Parathyroid adenoma (tissue), 2 donors: ENCODE measurements at regions not wholly inside any gene's neighbourhood (a gene's known extent, or its start where the extent isn't known, plus 50 kb on each side); places are given as distances from the start of the nearest gene placed in this dataset.

ENCODE experiments used
- H2AFZ ChIP-seq: fragments of 300-600 bp; sonication (generic); one replicate; pipeline ENCODE4 v1.7.0; 2017; ENCODE audit warnings: antibody characterized with exemption, mild to moderate bottlenecking
- H3K27ac ChIP-seq: fragments of 300-600 bp; sonication (generic); one replicate; pipeline ENCODE4 v1.7.0; 2017
- H3K27me3 ChIP-seq: fragments of 300-600 bp; sonication (generic); one replicate; pipeline ENCODE4 v1.7.0; 2017; ENCODE audit warnings: low read length; ENCODE audit not compliant: control insufficient read depth, insufficient read depth
- H3K36me3 ChIP-seq: fragments of 300-600 bp; sonication (generic); one replicate; pipeline ENCODE4 v1.7.0; 2017; ENCODE audit warnings: low read length; ENCODE audit not compliant: control insufficient read depth, insufficient read depth
- H3K4me1 ChIP-seq: fragments of 300-600 bp; sonication (generic); one replicate; pipeline ENCODE4 v1.7.0; 2017; ENCODE audit warnings: control low read depth
- H3K4me2 ChIP-seq: fragments of 300-600 bp; sonication (generic); one replicate; pipeline ENCODE4 v1.7.0; 2017; ENCODE audit warnings: low read length
- H3K4me3 ChIP-seq: fragments of 300-600 bp; sonication (generic); one replicate; pipeline ENCODE4 v1.7.0; 2017; ENCODE audit warnings: low read depth, low read length
- H3K79me2 ChIP-seq: fragments of 300-600 bp; sonication (generic); one replicate; pipeline ENCODE4 v1.7.0; 2017; ENCODE audit warnings: control low read depth
- H3K9ac ChIP-seq: fragments of 300-600 bp; sonication (generic); one replicate; pipeline ENCODE4 v1.7.0; 2017; ENCODE audit warnings: mild to moderate bottlenecking
- H3K9me3 ChIP-seq: fragments of 300-600 bp; sonication (generic); one replicate; pipeline ENCODE4 v1.7.0; 2017; ENCODE audit warnings: low read length; ENCODE audit not compliant: control insufficient read depth
- CTCF ChIP-seq: fragments of 300-600 bp; sonication (generic); IDR thresholded peaks from one replicate; pipeline ENCODE4 v1.7.0; 2017; ENCODE audit warnings: antibody characterized with exemption, mild to moderate bottlenecking
- donor health status: primary hyperparathyroidism.

GRCh38 chr4:8772499-8773123 is 99.0 kb downstream of the HMX1 start:
- Histone ChIP-seq H3K79me2 (no peaks in the 10 kb centered on the region), H3K4me1 (no peaks in the 10 kb centered on the region), H3K27ac (no peak overlapping the region), H3K9ac (no peak overlapping the region), H3K4me3 (no peak overlapping the region), H3K9me3 (no peaks in the 10 kb centered on the region), H3K4me2 (no peak overlapping the region), H3K36me3 (no peaks in the 10 kb centered on the region), H3K27me3 (no peaks in the 10 kb centered on the region), H2AFZ (no peak overlapping the region)
- TF ChIP-seq CTCF = no peak

GRCh38 chr4:8771666-8772065 is 100.0 kb downstream of the HMX1 start:
- no peaks in the 10 kb centered on the region for H3K9me3 ChIP-seq
- no peak overlapping the region for H3K4me3 ChIP-seq
- no peak overlapping the region for H3K9ac ChIP-seq
- no peak overlapping the region for H3K27ac ChIP-seq
- no peak for TF ChIP-seq CTCF
- H3K4me2 ChIP-seq = no peak overlapping the region
- H3K4me1 ChIP-seq = no peaks in the 10 kb centered on the region
- H2AFZ ChIP-seq = no peak overlapping the region
- no peaks in the 10 kb centered on the region for H3K79me2 ChIP-seq
- no peaks in the 10 kb centered on the region for H3K36me3 ChIP-seq
- no peaks in the 10 kb centered on the region for H3K27me3 ChIP-seq

- H2AFZ ChIP-seq = no peak overlapping the region
- no peak overlapping the region for H3K9ac ChIP-seq
- no peak for TF ChIP-seq CTCF
- no peaks in the 10 kb centered on the region for H3K9me3 ChIP-seq
- H3K4me2 ChIP-seq = no peak overlapping the region
- no peaks in the 10 kb centered on the region for H3K36me3 ChIP-seq
- no peak overlapping the region for H3K27ac ChIP-seq
- no peaks in the 10 kb centered on the region for H3K4me1 ChIP-seq
- H3K79me2 ChIP-seq = no peaks in the 10 kb centered on the region
- H3K4me3 ChIP-seq = no peak overlapping the region
- no peaks in the 10 kb centered on the region for H3K27me3 ChIP-seq
Observed at GRCh38 chr4:8771258-8771590, 100.4 kb downstream of the HMX1 start.

- Histone ChIP-seq H3K4me3 (no peak overlapping the region), H3K79me2 (no peaks in the 10 kb centered on the region), H3K9ac (no peak overlapping the region), H3K4me2 (no peak overlapping the region), H3K4me1 (no peaks in the 10 kb centered on the region), H3K36me3 (no peaks in the 10 kb centered on the region), H3K9me3 (no peaks in the 10 kb centered on the region), H2AFZ (no peak overlapping the region), H3K27me3 (no peaks in the 10 kb centered on the region), H3K27ac (no peak overlapping the region)
- TF ChIP-seq CTCF = no peak
Observed at GRCh38 chr4:8770518-8771257, 101.0 kb downstream of the HMX1 start.
